ENCODE measurements at regions not wholly inside any gene's neighbourhood (a gene's known extent, or its start where the extent isn't known, plus 50 kb on each side); places are given as distances from the start of the nearest gene placed in this dataset.

- peak overlapping the region; percentile 65 for H3K27ac Mint-ChIP-seq
- DNase-seq, result no peak
- peaks cover 0 to 1% of the 10 kb centered on the region in 2 donors for H3K36me3 Mint-ChIP-seq
- peak overlapping the region; percentile 75 to 83 for H3K4me3 Mint-ChIP-seq
- ATAC-seq (replicated peaks), result peak; percentile 47 to 54
- peaks cover 12 to 24% of the 10 kb centered on the region in 2 donors for H3K4me1 Mint-ChIP-seq
- peaks cover 22 to 25% of the 10 kb centered on the region in 2 donors for H3K27me3 Mint-ChIP-seq
- H3K9me3 Mint-ChIP-seq, result no peaks in the 10 kb centered on the region
These were observed 133.7 kb upstream of the UBE2E1 start for GRCh38 chr3:23671851-23672589.

GRCh38 chr3:23672628-23673027 lies 133.1 kb upstream of the UBE2E1 start:
- peaks cover 9 to 20% of the 10 kb centered on the region in 2 donors for H3K4me1 Mint-ChIP-seq

GRCh38 chr3:23675010-23675409 lies 130.7 kb upstream of the UBE2E1 start:
- Mint-ChIP-seq H3K4me1 (peaks cover 2 to 8% of the 10 kb centered on the region in 2 donors), H3K4me3 (no peak overlapping the region), H3K27me3 (peaks cover 22 to 25% of the 10 kb centered on the region in 2 donors), H3K27ac (no peak overlapping the region), H3K36me3 (peaks cover 4 to 5% of the 10 kb centered on the region in 2 donors), H3K9me3 (peaks cover 3 to 5% of the 10 kb centered on the region in 2 donors)
- DNase-seq (no peak), ATAC-seq (replicated peaks) (no peak)

More at GRCh38 chr3:23672628-23673027, 133.1 kb upstream of the UBE2E1 start:
- H3K27ac Mint-ChIP-seq, result no peak overlapping the region
- peaks cover 22 to 25% of the 10 kb centered on the region in 2 donors for H3K27me3 Mint-ChIP-seq
- DNase-seq, result no peak
- H3K4me3 Mint-ChIP-seq, result peak overlapping the region in 1 of 2 donors; percentile 12
- peaks cover 0 to 1% of the 10 kb centered on the region in 2 donors for H3K36me3 Mint-ChIP-seq
- ATAC-seq (replicated peaks), result no peak
- H3K9me3 Mint-ChIP-seq, result no peaks in the 10 kb centered on the region

GRCh38 chr3:23676093-23676492 lies 129.7 kb upstream of the UBE2E1 start:
- Mint-ChIP-seq H3K4me1 (peaks cover 2 to 8% of the 10 kb centered on the region in 2 donors), H3K36me3 (peaks cover 3 to 4% of the 10 kb centered on the region in 2 donors), H3K27me3 (peaks cover 15 to 17% of the 10 kb centered on the region in 2 donors), H3K9me3 (peaks cover 5% of the 10 kb centered on the region in 2 donors), H3K27ac (no peak overlapping the region), H3K4me3 (no peak overlapping the region)
- DNase-seq, result no peak
- ATAC-seq (replicated peaks), result no peak

- Mint-ChIP-seq H3K27ac (no peak overlapping the region), H3K27me3 (no peaks in the 10 kb centered on the region), H3K4me1 (no peaks in the 10 kb centered on the region), H3K4me3 (no peak overlapping the region), H3K9me3 (peaks cover 5% of the 10 kb centered on the region in 2 donors), H3K36me3 (peaks cover 3 to 4% of the 10 kb centered on the region in 2 donors)
- ATAC-seq (replicated peaks) (no peak), DNase-seq (no peak)
These were observed 123.1 kb upstream of the UBE2E1 start for GRCh38 chr3:23682646-23683045.

- H3K36me3 Mint-ChIP-seq, result peaks cover 0 to 6% of the 10 kb centered on the region in 2 donors
- no peak overlapping the region for H3K27ac Mint-ChIP-seq
- no peaks in the 10 kb centered on the region for H3K4me1 Mint-ChIP-seq
- DNase-seq, result no peak
- no peaks in the 10 kb centered on the region for H3K27me3 Mint-ChIP-seq
- peaks cover 0 to 4% of the 10 kb centered on the region in 2 donors for H3K9me3 Mint-ChIP-seq
- peak in 1 of 2 donors; percentile 33 for ATAC-seq (replicated peaks)
- H3K4me3 Mint-ChIP-seq, result no peak overlapping the region
These were observed 120.1 kb upstream of the UBE2E1 start for GRCh38 chr3:23685541-23686258.

- peaks cover 0 to 6% of the 10 kb centered on the region in 2 donors for H3K36me3 Mint-ChIP-seq
- DNase-seq (no peak), ATAC-seq (replicated peaks) (no peak)
- H3K9me3 Mint-ChIP-seq, result peaks cover 5 to 9% of the 10 kb centered on the region in 2 donors
- no peak overlapping the region for H3K27ac Mint-ChIP-seq
- H3K4me1 Mint-ChIP-seq, result no peaks in the 10 kb centered on the region
- no peaks in the 10 kb centered on the region for H3K27me3 Mint-ChIP-seq
- H3K4me3 Mint-ChIP-seq, result no peak overlapping the region
These were observed 119.2 kb upstream of the UBE2E1 start for GRCh38 chr3:23686519-23686918.

GRCh38 chr3:23691357-23691895 lies 114.3 kb upstream of the UBE2E1 start:
- Mint-ChIP-seq H3K4me1 (no peaks in the 10 kb centered on the region), H3K4me3 (no peak overlapping the region)

GRCh38 chr3:23696842-23697241 lies 108.9 kb upstream of the UBE2E1 start:
- Mint-ChIP-seq H3K4me3 (no peak overlapping the region), H3K4me1 (no peaks in the 10 kb centered on the region), H3K27ac (no peak overlapping the region), H3K27me3 (peaks cover 0 to 5% of the 10 kb centered on the region in 2 donors), H3K9me3 (no peaks in the 10 kb centered on the region), H3K36me3 (no peaks in the 10 kb centered on the region)
- ATAC-seq (replicated peaks) (no peak), DNase-seq (no peak)

More at GRCh38 chr3:23691357-23691895, 114.3 kb upstream of the UBE2E1 start:
- Mint-ChIP-seq H3K27me3 (peaks cover 0 to 5% of the 10 kb centered on the region in 2 donors), H3K36me3 (peaks cover 0 to 6% of the 10 kb centered on the region in 2 donors), H3K9me3 (peaks cover 5 to 9% of the 10 kb centered on the region in 2 donors), H3K27ac (no peak overlapping the region)
- DNase-seq (no peak), ATAC-seq (replicated peaks) (no peak)

- H3K4me3 Mint-ChIP-seq, result no peak overlapping the region
- DNase-seq (no peak), ATAC-seq (replicated peaks) (no peak)
- H3K36me3 Mint-ChIP-seq, result no peaks in the 10 kb centered on the region
- no peaks in the 10 kb centered on the region for H3K9me3 Mint-ChIP-seq
- no peak overlapping the region for H3K27ac Mint-ChIP-seq
- peaks cover 0 to 5% of the 10 kb centered on the region in 2 donors for H3K27me3 Mint-ChIP-seq
- H3K4me1 Mint-ChIP-seq, result no peaks in the 10 kb centered on the region
These were observed 108.3 kb upstream of the UBE2E1 start for GRCh38 chr3:23697416-23697815.

GRCh38 chr3:23698652-23699313 lies 107.0 kb upstream of the UBE2E1 start:
- DNase-seq (no peak), ATAC-seq (replicated peaks) (no peak)
- Mint-ChIP-seq H3K36me3 (no peaks in the 10 kb centered on the region), H3K9me3 (no peaks in the 10 kb centered on the region), H3K4me3 (no peak overlapping the region), H3K27ac (no peak overlapping the region), H3K27me3 (peaks cover 0 to 5% of the 10 kb centered on the region in 2 donors), H3K4me1 (no peaks in the 10 kb centered on the region)

- H3K36me3 Mint-ChIP-seq, result no peaks in the 10 kb centered on the region
- no peak for ATAC-seq (replicated peaks)
- no peak for DNase-seq
- no peaks in the 10 kb centered on the region for H3K27me3 Mint-ChIP-seq
- H3K27ac Mint-ChIP-seq, result no peak overlapping the region
- H3K4me3 Mint-ChIP-seq, result no peak overlapping the region
- peaks cover under 1 to 2% of the 10 kb centered on the region in 2 donors for H3K4me1 Mint-ChIP-seq
- H3K9me3 Mint-ChIP-seq, result peaks cover 0 to 1% of the 10 kb centered on the region in 2 donors
These were observed 105.1 kb upstream of the UBE2E1 start for GRCh38 chr3:23700616-23701015.

GRCh38 chr3:23701716-23702597 lies 103.8 kb upstream of the UBE2E1 start:
- no peak for DNase-seq
- no peak for ATAC-seq (replicated peaks)
- Mint-ChIP-seq H3K4me1 (peaks cover 3 to 8% of the 10 kb centered on the region in 2 donors), H3K36me3 (peaks cover 0 to under 1% of the 10 kb centered on the region in 2 donors), H3K27ac (peak overlapping the region; percentile 67), H3K27me3 (no peaks in the 10 kb centered on the region), H3K9me3 (peaks cover 0 to 3% of the 10 kb centered on the region in 2 donors), H3K4me3 (no peak overlapping the region)

Measured in stimulated activated naive B cell treated with anti-CD40 and anti-IgM and Interleukin-4, amounts not matched to agents 10 μg/mL and 1 μg/mL and 100 μg/mL, for 72 hours (primary cell).